T-helper 17 cell (primary cell): ENCODE measurements at regions not wholly inside any gene's neighbourhood (a gene's known extent, or its start where the extent isn't known, plus 50 kb on each side); places are given as distances from the start of the nearest gene placed in this dataset.

ENCODE experiments used
- ATAC-seq: fragments of 150-1000 bp; cut with Tn5 transposase; 2 replicates; pipeline ENCODE4 v1.10.0; 2021; ENCODE audit warnings: mild to moderate bottlenecking, moderate library complexity
- DNase-seq, 3 donors: peaks; one replicate each; pipeline versions ENCODE4 v3.0.0 to v3.0.0-alpha.2; 2020 to 2021
- H3K9me3 ChIP-seq: one replicate; pipeline ENCODE4 v1.7.0; 2013; ENCODE audit warnings: low read length, mild to moderate bottlenecking; ENCODE audit not compliant: control insufficient read depth, poor library complexity, severe bottlenecking
- H3K27ac Mint-ChIP-seq: one replicate; pipeline ENCODE4 v1.8.0; 2022; ENCODE audit warnings: mild to moderate bottlenecking, moderate library complexity, mixed read lengths
- H3K27me3 Mint-ChIP-seq: one replicate; pipeline ENCODE4 v1.8.0; 2022; ENCODE audit warnings: mixed read lengths
- H3K36me3 Mint-ChIP-seq: one replicate; pipeline ENCODE4 v1.8.0; 2022; ENCODE audit warnings: low read depth, mixed read lengths
- H3K4me1 Mint-ChIP-seq: one replicate; pipeline ENCODE4 v1.8.0; 2022; ENCODE audit warnings: mild to moderate bottlenecking, mixed read lengths
- H3K4me3 Mint-ChIP-seq: one replicate; pipeline ENCODE4 v1.8.0; 2022; ENCODE audit warnings: mild to moderate bottlenecking, moderate library complexity, mixed read lengths

- no peak for ATAC-seq
- no peaks in the 10 kb centered on the region for H3K4me1 Mint-ChIP-seq
- no peaks in the 10 kb centered on the region for H3K27me3 Mint-ChIP-seq
- DNase-seq: no peak
- H3K27ac Mint-ChIP-seq: no peak overlapping the region
- H3K4me3 Mint-ChIP-seq: no peak overlapping the region
- H3K9me3 ChIP-seq: no peaks in the 10 kb centered on the region
- H3K36me3 Mint-ChIP-seq: no peaks in the 10 kb centered on the region
Observed at GRCh38 chr21:22597660-22598255, 1599.5 kb downstream of the NCAM2 start.

DNA sequence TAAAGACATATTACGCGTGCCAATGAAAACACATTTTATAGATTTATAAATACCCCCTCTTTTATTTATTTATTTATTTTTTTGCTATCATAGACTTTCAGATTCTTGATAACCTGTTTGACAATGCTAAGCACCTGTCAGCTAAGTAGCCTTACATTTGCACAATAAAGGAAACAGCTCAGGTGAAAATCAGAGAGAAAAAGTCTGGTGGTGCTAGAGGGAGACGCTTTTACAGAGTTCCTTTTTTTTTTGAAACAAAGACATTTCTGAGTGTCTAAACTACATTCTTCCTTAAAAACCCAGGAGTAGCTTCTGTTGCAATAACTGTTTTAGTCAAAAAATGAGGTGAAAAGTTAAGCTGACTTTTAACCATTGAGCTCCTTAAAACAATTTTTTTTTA, 1611.6 kb downstream of the NCAM2 start:
- Mint-ChIP-seq H3K4me1 (no peaks in the 10 kb centered on the region), H3K36me3 (no peaks in the 10 kb centered on the region), H3K4me3 (no peak overlapping the region), H3K27me3 (no peaks in the 10 kb centered on the region), H3K27ac (no peak overlapping the region)
- no peaks in the 10 kb centered on the region for H3K9me3 ChIP-seq
- no peak for DNase-seq
- ATAC-seq: no peak

DNA sequence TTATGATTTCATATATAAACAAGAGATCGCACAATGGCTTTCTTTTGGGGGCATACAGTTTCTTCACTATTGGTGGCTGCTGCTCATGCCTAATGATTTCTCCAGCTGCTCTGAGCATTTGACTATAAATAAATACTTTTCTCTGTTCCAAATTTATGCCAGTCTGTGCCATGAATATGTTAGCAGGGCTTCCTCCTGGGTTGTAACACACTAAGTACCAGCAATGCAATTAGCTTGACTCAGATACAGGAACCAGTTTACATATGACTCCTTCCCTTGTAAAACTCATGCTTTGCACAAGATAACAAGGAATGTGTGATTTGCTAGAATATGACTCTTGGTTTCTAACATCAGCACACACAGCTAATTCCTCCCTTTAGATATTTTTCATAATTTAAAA, 1629.7 kb downstream of the NCAM2 start:
- Mint-ChIP-seq H3K27me3 (no peaks in the 10 kb centered on the region), H3K4me1 (no peaks in the 10 kb centered on the region), H3K36me3 (no peaks in the 10 kb centered on the region), H3K27ac (no peak overlapping the region), H3K4me3 (no peak overlapping the region)
- DNase-seq (no peak), ATAC-seq (no peak)
- no peaks in the 10 kb centered on the region for H3K9me3 ChIP-seq

GRCh38 chr21:22630953-22631465, 1632.8 kb downstream of the NCAM2 start:
- no peak overlapping the region for H3K27ac Mint-ChIP-seq
- ATAC-seq (no peak), DNase-seq (no peak)
- H3K4me3 Mint-ChIP-seq: no peak overlapping the region
- no peaks in the 10 kb centered on the region for H3K4me1 Mint-ChIP-seq
- no peaks in the 10 kb centered on the region for H3K36me3 Mint-ChIP-seq
- no peaks in the 10 kb centered on the region for H3K27me3 Mint-ChIP-seq
- H3K9me3 ChIP-seq: no peaks in the 10 kb centered on the region

DNA sequence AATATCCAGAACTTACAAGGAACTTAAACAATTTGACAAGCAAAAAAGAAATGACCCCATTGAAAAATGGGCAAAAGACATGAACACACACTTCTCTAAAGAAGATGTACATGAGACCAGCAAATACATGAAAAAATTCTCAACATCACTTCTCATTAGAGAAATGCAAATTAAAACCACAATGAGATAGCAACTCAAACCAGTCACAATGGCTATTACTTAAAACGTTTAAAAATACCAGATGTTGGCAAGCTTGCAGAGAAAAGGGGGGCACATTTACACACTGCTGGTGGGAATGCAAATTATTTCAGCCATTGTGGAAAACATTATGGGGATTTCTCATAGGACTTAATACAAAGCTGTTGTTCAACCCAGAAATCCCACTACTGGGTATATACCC, 1634.0 kb downstream of the NCAM2 start:
- no peak for DNase-seq
- Mint-ChIP-seq H3K27ac (no peak overlapping the region), H3K36me3 (no peaks in the 10 kb centered on the region), H3K4me3 (no peak overlapping the region), H3K4me1 (no peaks in the 10 kb centered on the region), H3K27me3 (no peaks in the 10 kb centered on the region)
- no peak for ATAC-seq
- no peaks in the 10 kb centered on the region for H3K9me3 ChIP-seq

DNA sequence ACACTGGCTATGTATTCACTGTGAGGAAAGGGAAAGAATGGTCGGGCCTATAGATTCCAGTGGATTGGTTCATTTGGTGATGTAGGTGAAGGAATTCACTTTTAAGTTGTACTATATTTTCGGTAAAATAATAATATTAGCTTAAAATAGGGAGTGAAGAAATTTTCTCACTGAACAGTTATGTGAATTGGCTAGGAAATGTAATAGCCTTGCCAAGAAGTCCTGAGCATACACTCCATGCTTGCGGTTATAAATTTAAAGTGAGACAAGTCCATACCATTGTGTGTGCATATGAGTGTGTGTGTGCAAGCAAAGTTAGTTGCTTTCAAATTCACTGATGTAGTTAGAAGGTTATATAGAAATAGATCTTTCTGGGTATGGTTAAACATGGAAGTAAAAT, 1651.0 kb downstream of the NCAM2 start:
- DNase-seq (no peak), ATAC-seq (no peak)
- no peaks in the 10 kb centered on the region for H3K27me3 Mint-ChIP-seq
- no peak overlapping the region for H3K4me3 Mint-ChIP-seq
- H3K9me3 ChIP-seq: no peaks in the 10 kb centered on the region
- no peak overlapping the region for H3K27ac Mint-ChIP-seq
- H3K36me3 Mint-ChIP-seq: no peaks in the 10 kb centered on the region
- no peaks in the 10 kb centered on the region for H3K4me1 Mint-ChIP-seq

GRCh38 chr21:22650226-22650625, 1652.0 kb downstream of the NCAM2 start:
- Mint-ChIP-seq H3K27ac (no peak overlapping the region), H3K4me3 (no peak overlapping the region)

GRCh38 chr21:22657781-22658180, 1659.6 kb downstream of the NCAM2 start:
- no peaks in the 10 kb centered on the region for H3K9me3 ChIP-seq
- no peak for ATAC-seq
- Mint-ChIP-seq H3K36me3 (no peaks in the 10 kb centered on the region), H3K4me1 (no peaks in the 10 kb centered on the region), H3K27ac (no peak overlapping the region), H3K27me3 (no peaks in the 10 kb centered on the region), H3K4me3 (no peak overlapping the region)
- no peak for DNase-seq

More at GRCh38 chr21:22650226-22650625, 1652.0 kb downstream of the NCAM2 start:
- no peaks in the 10 kb centered on the region for H3K9me3 ChIP-seq
- H3K4me1 Mint-ChIP-seq: no peaks in the 10 kb centered on the region
- H3K27me3 Mint-ChIP-seq: no peaks in the 10 kb centered on the region
- no peak for DNase-seq
- ATAC-seq: no peak
- no peaks in the 10 kb centered on the region for H3K36me3 Mint-ChIP-seq

DNA sequence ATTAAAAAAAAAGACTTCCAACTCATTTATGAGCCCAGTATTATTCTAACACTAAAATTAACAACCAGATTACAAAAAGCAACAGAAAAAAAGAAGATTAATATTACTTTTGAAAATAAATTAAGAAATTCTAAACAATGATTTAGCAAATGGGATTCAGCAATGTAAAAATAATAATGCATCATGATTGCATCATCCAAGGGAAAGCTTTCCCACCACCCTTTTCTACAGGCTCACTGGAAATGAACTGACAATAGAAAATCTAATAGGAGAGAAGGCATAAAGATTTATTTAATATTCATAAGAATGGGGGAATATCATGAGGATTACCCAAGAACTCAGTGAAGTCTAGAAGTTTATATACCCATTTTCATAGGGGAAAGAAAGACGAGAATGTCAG, 1671.9 kb downstream of the NCAM2 start:
- no peak overlapping the region for H3K27ac Mint-ChIP-seq
- no peaks in the 10 kb centered on the region for H3K4me1 Mint-ChIP-seq
- DNase-seq: no peak
- H3K36me3 Mint-ChIP-seq: no peaks in the 10 kb centered on the region
- no peaks in the 10 kb centered on the region for H3K27me3 Mint-ChIP-seq
- no peak for ATAC-seq
- H3K4me3 Mint-ChIP-seq: no peak overlapping the region
- no peaks in the 10 kb centered on the region for H3K9me3 ChIP-seq

GRCh38 chr21:22679207-22679606, 1681.0 kb downstream of the NCAM2 start:
- Mint-ChIP-seq H3K27me3 (no peaks in the 10 kb centered on the region), H3K27ac (no peak overlapping the region), H3K36me3 (no peaks in the 10 kb centered on the region), H3K4me1 (no peaks in the 10 kb centered on the region), H3K4me3 (no peak overlapping the region)
- H3K9me3 ChIP-seq: no peaks in the 10 kb centered on the region
- no peak for ATAC-seq
- no peak for DNase-seq

- no peaks in the 10 kb centered on the region for H3K36me3 Mint-ChIP-seq
- no peak overlapping the region for H3K27ac Mint-ChIP-seq
- ATAC-seq (no peak), DNase-seq (no peak)
- H3K27me3 Mint-ChIP-seq: no peaks in the 10 kb centered on the region
- no peaks in the 10 kb centered on the region for H3K9me3 ChIP-seq
- H3K4me1 Mint-ChIP-seq: no peaks in the 10 kb centered on the region
- H3K4me3 Mint-ChIP-seq: no peak overlapping the region
Observed at GRCh38 chr21:22691658-22692057, 1693.4 kb downstream of the NCAM2 start.

GRCh38 chr21:22703521-22703920, 1705.3 kb downstream of the NCAM2 start:
- ATAC-seq: no peak
- no peaks in the 10 kb centered on the region for H3K27me3 Mint-ChIP-seq
- H3K4me1 Mint-ChIP-seq: no peaks in the 10 kb centered on the region
- H3K4me3 Mint-ChIP-seq: no peak overlapping the region
- H3K36me3 Mint-ChIP-seq: no peaks in the 10 kb centered on the region
- no peak overlapping the region for H3K27ac Mint-ChIP-seq
- DNase-seq: no peak
- no peaks in the 10 kb centered on the region for H3K9me3 ChIP-seq

DNA sequence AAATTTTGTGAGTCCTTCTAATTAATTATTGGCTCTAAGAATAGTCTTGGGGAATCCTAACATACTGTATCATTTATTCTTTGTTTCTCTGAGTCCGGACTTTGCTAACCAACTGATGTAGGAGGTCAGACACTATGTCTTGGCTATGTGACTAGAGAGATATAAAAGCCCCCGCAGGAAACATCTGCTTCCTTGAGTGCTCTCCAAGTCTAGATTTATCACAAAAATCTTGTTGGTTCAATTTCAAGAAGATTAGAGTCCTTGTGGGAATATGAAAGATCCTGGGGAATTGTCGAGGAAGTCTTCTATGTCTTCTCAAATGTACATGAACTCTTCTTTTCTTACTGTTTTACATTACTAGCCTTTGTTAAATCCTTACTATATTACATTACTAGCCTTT, 1712.5 kb downstream of the NCAM2 start:
- no peaks in the 10 kb centered on the region for H3K4me1 Mint-ChIP-seq
- H3K9me3 ChIP-seq: no peaks in the 10 kb centered on the region
- no peaks in the 10 kb centered on the region for H3K36me3 Mint-ChIP-seq
- no peak overlapping the region for H3K27ac Mint-ChIP-seq
- H3K27me3 Mint-ChIP-seq: no peaks in the 10 kb centered on the region
- no peak overlapping the region for H3K4me3 Mint-ChIP-seq
- ATAC-seq (no peak), DNase-seq (no peak)

DNA sequence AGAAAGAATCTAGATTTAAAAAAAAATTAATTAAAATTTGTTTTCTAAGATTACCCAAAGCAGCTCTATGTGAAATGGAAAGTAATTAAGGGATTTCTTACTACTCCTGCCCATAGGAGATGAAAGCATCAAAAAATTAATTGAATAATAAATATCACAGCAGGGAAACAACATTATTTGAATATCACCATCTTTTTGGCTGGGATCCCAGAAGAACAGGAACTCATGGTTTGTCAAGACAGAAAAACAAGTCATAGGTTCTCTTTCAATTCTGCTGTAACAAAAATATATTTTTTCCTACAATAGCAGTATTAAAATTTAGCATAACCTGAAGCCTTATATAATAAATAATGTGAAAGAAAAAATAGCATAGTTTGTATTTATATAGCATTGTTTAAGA, 1713.4 kb downstream of the NCAM2 start:
- Mint-ChIP-seq H3K27me3 (no peaks in the 10 kb centered on the region), H3K4me1 (no peaks in the 10 kb centered on the region), H3K4me3 (no peak overlapping the region), H3K36me3 (no peaks in the 10 kb centered on the region), H3K27ac (no peak overlapping the region)
- DNase-seq (no peak), ATAC-seq (no peak)
- H3K9me3 ChIP-seq: no peaks in the 10 kb centered on the region
